ENCODE measurements at regions not wholly inside any gene's neighbourhood (a gene's known extent, or its start where the extent isn't known, plus 50 kb on each side); places are given as distances from the start of the nearest gene placed in this dataset.

DNA sequence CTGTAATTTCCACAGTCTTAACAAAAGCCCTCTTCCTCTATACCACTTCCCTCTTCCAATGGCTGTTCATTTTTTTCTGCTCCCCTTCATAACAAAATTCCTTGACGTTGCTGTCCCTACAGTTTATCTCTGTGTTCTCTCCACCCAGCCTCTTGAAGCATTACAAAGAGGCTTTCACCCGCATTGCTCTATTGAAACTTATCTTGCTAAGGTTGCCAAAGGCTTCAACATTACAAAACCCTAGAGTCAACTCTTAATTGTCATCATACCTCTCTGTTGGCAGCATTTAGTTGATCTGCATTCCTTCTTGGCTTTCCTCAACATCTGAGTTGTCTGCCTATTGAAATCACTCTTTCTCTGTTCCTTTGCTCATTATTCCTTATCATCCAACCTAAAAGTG lies 1055.7 kb downstream of the JRKL start:
- Histone ChIP-seq H3K4me3 (ENCODE audit: low read depth in 1 of 3, low read length in 3 of 3) (no peak overlapping the region), H3K27me3 (ENCODE audit: control insufficient read depth in 4 of 4, insufficient read depth in 4 of 4, low read length in 3 of 4) (peaks cover 0 to 2% (median 0%) of the 10 kb centered on the region in 4 donors), H3K36me3 (ENCODE audit: control insufficient read depth in 4 of 4, insufficient read depth in 3 of 4, low read depth in 1 of 4, low read length in 3 of 4) (no peaks in the 10 kb centered on the region), H3K9ac (ENCODE audit: low read depth in 1 of 2, low read length in 2 of 2) (no peak overlapping the region), H3K4me1 (ENCODE audit: control insufficient read depth in 4 of 4, insufficient read depth in 4 of 4, low read length in 3 of 4) (no peaks in the 10 kb centered on the region), H3K9me3 (ENCODE audit: control insufficient read depth in 4 of 4, low read length in 3 of 4) (no peaks in the 10 kb centered on the region), H3K27ac (ENCODE audit: low read depth in 1 of 2, low read length in 2 of 2) (no peak overlapping the region)
- DNase-seq (ENCODE audit: low spot score), result no peak
- 39% methylated on average over 2 of the region's 2 CpGs for WGBS
- TF ChIP-seq NR2F2 (IDR thresholded peaks at IDR 0.05) (no peak), FOXA1 (IDR thresholded peaks at IDR 0.05) (no peak)

DNA sequence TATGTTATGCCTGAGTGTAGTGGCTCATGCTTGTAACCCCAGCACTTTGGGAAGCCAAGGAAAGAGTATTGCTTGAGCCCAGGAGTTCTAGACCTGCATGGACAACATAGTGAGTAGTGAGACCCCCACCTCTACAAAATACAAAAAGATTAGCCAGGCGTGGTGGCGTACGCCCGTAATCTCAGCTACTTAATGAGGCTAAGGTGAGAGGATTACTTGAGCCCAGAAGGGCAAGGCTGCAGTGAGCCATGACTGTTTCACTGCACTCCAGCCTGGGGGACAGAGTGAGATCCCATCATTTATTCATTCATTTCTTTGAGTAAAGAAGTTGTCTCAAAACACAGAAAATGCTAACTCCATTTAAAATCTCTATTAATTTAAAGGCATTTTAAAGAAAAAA lies 1061.6 kb downstream of the JRKL start:
- TF ChIP-seq FOXA2 (IDR thresholded peaks at IDR 0.05), result no peak
- TF ChIP-seq, protein P1, sequence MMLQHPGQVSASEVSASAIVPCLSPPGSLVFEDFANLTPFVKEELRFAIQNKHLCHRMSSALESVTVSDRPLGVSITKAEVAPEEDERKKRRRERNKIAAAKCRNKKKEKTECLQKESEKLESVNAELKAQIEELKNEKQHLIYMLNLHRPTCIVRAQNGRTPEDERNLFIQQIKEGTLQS (IDR thresholded peaks at IDR 0.05), result no peak
- TF ChIP-seq HNF4A (conservative IDR thresholded peaks at IDR 0.05), result no peak
- TF ChIP-seq, protein P2, sequence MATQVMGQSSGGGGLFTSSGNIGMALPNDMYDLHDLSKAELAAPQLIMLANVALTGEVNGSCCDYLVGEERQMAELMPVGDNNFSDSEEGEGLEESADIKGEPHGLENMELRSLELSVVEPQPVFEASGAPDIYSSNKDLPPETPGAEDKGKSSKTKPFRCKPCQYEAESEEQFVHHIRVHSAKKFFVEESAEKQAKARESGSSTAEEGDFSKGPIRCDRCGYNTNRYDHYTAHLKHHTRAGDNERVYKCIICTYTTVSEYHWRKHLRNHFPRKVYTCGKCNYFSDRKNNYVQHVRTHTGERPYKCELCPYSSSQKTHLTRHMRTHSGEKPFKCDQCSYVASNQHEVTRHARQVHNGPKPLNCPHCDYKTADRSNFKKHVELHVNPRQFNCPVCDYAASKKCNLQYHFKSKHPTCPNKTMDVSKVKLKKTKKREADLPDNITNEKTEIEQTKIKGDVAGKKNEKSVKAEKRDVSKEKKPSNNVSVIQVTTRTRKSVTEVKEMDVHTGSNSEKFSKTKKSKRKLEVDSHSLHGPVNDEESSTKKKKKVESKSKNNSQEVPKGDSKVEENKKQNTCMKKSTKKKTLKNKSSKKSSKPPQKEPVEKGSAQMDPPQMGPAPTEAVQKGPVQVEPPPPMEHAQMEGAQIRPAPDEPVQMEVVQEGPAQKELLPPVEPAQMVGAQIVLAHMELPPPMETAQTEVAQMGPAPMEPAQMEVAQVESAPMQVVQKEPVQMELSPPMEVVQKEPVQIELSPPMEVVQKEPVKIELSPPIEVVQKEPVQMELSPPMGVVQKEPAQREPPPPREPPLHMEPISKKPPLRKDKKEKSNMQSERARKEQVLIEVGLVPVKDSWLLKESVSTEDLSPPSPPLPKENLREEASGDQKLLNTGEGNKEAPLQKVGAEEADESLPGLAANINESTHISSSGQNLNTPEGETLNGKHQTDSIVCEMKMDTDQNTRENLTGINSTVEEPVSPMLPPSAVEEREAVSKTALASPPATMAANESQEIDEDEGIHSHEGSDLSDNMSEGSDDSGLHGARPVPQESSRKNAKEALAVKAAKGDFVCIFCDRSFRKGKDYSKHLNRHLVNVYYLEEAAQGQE (IDR thresholded peaks at IDR 0.05), result no peak
- no peak for TF ChIP-seq EGR1 (IDR thresholded peaks at IDR 0.05; ENCODE audit: low read depth in 2 of 2)
- TF ChIP-seq RAD21 (IDR thresholded peaks at IDR 0.05), result no peak
- TF ChIP-seq TAF1 (conservative IDR thresholded peaks at IDR 0.05), result no peak
- TF ChIP-seq, protein P3, sequence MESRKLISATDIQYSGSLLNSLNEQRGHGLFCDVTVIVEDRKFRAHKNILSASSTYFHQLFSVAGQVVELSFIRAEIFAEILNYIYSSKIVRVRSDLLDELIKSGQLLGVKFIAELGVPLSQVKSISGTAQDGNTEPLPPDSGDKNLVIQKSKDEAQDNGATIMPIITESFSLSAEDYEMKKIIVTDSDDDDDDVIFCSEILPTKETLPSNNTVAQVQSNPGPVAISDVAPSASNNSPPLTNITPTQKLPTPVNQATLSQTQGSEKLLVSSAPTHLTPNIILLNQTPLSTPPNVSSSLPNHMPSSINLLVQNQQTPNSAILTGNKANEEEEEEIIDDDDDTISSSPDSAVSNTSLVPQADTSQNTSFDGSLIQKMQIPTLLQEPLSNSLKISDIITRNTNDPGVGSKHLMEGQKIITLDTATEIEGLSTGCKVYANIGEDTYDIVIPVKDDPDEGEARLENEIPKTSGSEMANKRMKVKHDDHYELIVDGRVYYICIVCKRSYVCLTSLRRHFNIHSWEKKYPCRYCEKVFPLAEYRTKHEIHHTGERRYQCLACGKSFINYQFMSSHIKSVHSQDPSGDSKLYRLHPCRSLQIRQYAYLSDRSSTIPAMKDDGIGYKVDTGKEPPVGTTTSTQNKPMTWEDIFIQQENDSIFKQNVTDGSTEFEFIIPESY (IDR thresholded peaks at IDR 0.05), result no peak
- TF ChIP-seq GABPA (IDR thresholded peaks at IDR 0.05 in 1 of 2, conservative IDR thresholded peaks at IDR 0.05 in 1 of 2), result no peak
- TF ChIP-seq, protein P4, sequence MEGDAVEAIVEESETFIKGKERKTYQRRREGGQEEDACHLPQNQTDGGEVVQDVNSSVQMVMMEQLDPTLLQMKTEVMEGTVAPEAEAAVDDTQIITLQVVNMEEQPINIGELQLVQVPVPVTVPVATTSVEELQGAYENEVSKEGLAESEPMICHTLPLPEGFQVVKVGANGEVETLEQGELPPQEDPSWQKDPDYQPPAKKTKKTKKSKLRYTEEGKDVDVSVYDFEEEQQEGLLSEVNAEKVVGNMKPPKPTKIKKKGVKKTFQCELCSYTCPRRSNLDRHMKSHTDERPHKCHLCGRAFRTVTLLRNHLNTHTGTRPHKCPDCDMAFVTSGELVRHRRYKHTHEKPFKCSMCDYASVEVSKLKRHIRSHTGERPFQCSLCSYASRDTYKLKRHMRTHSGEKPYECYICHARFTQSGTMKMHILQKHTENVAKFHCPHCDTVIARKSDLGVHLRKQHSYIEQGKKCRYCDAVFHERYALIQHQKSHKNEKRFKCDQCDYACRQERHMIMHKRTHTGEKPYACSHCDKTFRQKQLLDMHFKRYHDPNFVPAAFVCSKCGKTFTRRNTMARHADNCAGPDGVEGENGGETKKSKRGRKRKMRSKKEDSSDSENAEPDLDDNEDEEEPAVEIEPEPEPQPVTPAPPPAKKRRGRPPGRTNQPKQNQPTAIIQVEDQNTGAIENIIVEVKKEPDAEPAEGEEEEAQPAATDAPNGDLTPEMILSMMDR (IDR thresholded peaks at IDR 0.05; ENCODE audit: low read depth, low read length, missing input control), result no peak
- TF ChIP-seq JUND (IDR thresholded peaks at IDR 0.05), result no peak
- TF ChIP-seq YY1 (IDR thresholded peaks at IDR 0.05), result no peak
- no peak for TF ChIP-seq SP1 (IDR thresholded peaks at IDR 0.05)
- no peak for TF ChIP-seq HNF4G (IDR thresholded peaks at IDR 0.05)
- TF ChIP-seq, protein P5, sequence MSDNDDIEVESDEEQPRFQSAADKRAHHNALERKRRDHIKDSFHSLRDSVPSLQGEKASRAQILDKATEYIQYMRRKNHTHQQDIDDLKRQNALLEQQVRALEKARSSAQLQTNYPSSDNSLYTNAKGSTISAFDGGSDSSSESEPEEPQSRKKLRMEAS (IDR thresholded peaks at IDR 0.05), result no peak
- Histone ChIP-seq H3K9me3 (ENCODE audit: control insufficient read depth in 4 of 4, low read length in 3 of 4) (no peaks in the 10 kb centered on the region), H3K27me3 (ENCODE audit: control insufficient read depth in 4 of 4, insufficient read depth in 4 of 4, low read length in 3 of 4) (no peaks in the 10 kb centered on the region), H3K27ac (ENCODE audit: low read depth in 1 of 2, low read length in 2 of 2) (no peak overlapping the region), H3K4me3 (ENCODE audit: low read depth in 1 of 3, low read length in 3 of 3) (no peak overlapping the region), H3K9ac (ENCODE audit: low read depth in 1 of 2, low read length in 2 of 2) (no peak overlapping the region), H3K4me1 (ENCODE audit: control insufficient read depth in 4 of 4, insufficient read depth in 4 of 4, low read length in 3 of 4) (no peaks in the 10 kb centered on the region), H3K36me3 (ENCODE audit: control insufficient read depth in 4 of 4, insufficient read depth in 3 of 4, low read depth in 1 of 4, low read length in 3 of 4) (no peaks in the 10 kb centered on the region)
- WGBS, result 87% methylated on average over 4 of the region's 4 CpGs
- DNase-seq (ENCODE audit: low spot score), result no peak
